ENCODE measurements at regions not wholly inside any gene's neighbourhood (a gene's known extent, or its start where the extent isn't known, plus 50 kb on each side); places are given as distances from the start of the nearest gene placed in this dataset.
A peak's percentile ranks its signal among the peaks of the same experiment; 100 is the strongest.

GRCh38 chr1:96002969-96003964 lies 718.3 kb upstream of the PTBP2 start:
- no peaks in the 10 kb centered on the region for H3K36me3 ChIP-seq (ENCODE audit: control insufficient read depth in 2 of 2, insufficient read depth in 1 of 2, low read length in 2 of 2)
- H3K4me3 ChIP-seq (ENCODE audit: low read depth, low read length), result no peak overlapping the region
- ChIA-PET CTCF (no interaction called here), POLR2A (no interaction called here)
- no peaks in the 10 kb centered on the region for H3K9me3 ChIP-seq (ENCODE audit: control insufficient read depth, insufficient read depth, low read depth, low read length)
- no peak overlapping the region for H3K27ac ChIP-seq (ENCODE audit: extremely low read depth, low read depth, low read length)
- H3K4me1 ChIP-seq (ENCODE audit: control insufficient read depth, insufficient read depth, low read length), result no peaks in the 10 kb centered on the region
- TF ChIP-seq ZNF184 (tag by site-specific recombination; IDR thresholded peaks at IDR 0.05) (no peak), SETDB1 (IDR thresholded peaks at IDR 0.05; ENCODE audit: insufficient read length, low read length) (no peak), ZSCAN30 (tag by site-specific recombination; IDR thresholded peaks at IDR 0.05) (no peak), PRDM2 (tag by site-specific recombination; IDR thresholded peaks at IDR 0.05; ENCODE audit: borderline replicate concordance) (no peak), HIC1 (tag by site-specific recombination; IDR thresholded peaks at IDR 0.05) (no peak), ZNF248 (tag by site-specific recombination; IDR thresholded peaks at IDR 0.05) (no peak), IKZF3 (tag by site-specific recombination; IDR thresholded peaks at IDR 0.05) (no peak), ZNF513 (tag by site-specific recombination; IDR thresholded peaks at IDR 0.05) (no peak)

- H3K4me3 ChIP-seq (ENCODE audit: low read depth, low read length), result no peak overlapping the region
- POLR2A ChIA-PET, result no interaction called here
- no peaks in the 10 kb centered on the region for H3K36me3 ChIP-seq (ENCODE audit: control insufficient read depth in 2 of 2, insufficient read depth in 1 of 2, low read length in 2 of 2)
- H3K9me3 ChIP-seq (ENCODE audit: control insufficient read depth, insufficient read depth, low read depth, low read length), result no peaks in the 10 kb centered on the region
- CTCF ChIA-PET, result interaction anchor here (1.0 kb wide), 1 partner anchor 1456 kb away, joined by 3 read pairs; no protein-coding TSS in a partner anchor
- no peaks in the 10 kb centered on the region for H3K4me1 ChIP-seq (ENCODE audit: control insufficient read depth, insufficient read depth, low read length)
- H3K27ac ChIP-seq (ENCODE audit: extremely low read depth, low read depth, low read length), result peak overlapping the region; percentile 46; the same call in 1 of the 2 replicates
- TF ChIP-seq ZFP41 (tag by site-specific recombination; IDR thresholded peaks at IDR 0.05; ENCODE audit: borderline replicate concordance) (no peak), CTCF (tag by site-specific recombination; IDR thresholded peaks at IDR 0.05) (no peak), ZNF645 (tag by site-specific recombination; IDR thresholded peaks at IDR 0.05) (no peak), ZNF426 (tag by site-specific recombination; IDR thresholded peaks at IDR 0.05) (no peak), ZNF311 (tag by site-specific recombination; IDR thresholded peaks at IDR 0.05; ENCODE audit: borderline replicate concordance) (no peak), ZSCAN18 (tag by site-specific recombination; IDR thresholded peaks at IDR 0.05) (no peak), ZNF692 (tag by site-specific recombination; IDR thresholded peaks at IDR 0.05) (no peak)
Measured at GRCh38 chr1:96009831-96010434, 711.7 kb upstream of the PTBP2 start.

Data from HEK293 (cell line).